ENCODE measurements at regions not wholly inside any gene's neighbourhood (a gene's known extent, or its start where the extent isn't known, plus 50 kb on each side); places are given as distances from the start of the nearest gene placed in this dataset.
"Not testable (repeated sequence)": the region's sequence is repeated elsewhere in the genome, so short reads cannot be mapped to it uniquely, and the experiment has no call there.

DNA sequence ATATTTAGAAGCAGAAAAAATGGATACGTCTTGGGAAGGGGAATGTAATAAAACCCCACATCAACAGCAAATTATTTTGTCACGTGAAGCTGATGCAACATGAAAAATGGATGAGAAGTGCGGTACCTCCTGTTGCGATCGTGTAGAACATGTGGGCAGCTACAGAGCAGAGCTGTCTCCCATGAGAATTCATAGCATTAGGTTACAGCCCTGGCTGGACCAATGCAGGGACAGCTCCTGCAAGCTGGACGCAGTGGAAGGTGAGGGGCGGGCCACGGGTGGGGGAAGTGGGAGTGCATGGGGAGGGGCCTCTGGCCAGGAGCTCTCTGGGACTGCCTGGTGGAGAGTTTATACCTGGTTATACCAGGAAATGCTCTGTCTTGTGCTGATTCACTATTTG, 120.3 kb downstream of the GATA3 start:
- no peak for DNase-seq

DNA sequence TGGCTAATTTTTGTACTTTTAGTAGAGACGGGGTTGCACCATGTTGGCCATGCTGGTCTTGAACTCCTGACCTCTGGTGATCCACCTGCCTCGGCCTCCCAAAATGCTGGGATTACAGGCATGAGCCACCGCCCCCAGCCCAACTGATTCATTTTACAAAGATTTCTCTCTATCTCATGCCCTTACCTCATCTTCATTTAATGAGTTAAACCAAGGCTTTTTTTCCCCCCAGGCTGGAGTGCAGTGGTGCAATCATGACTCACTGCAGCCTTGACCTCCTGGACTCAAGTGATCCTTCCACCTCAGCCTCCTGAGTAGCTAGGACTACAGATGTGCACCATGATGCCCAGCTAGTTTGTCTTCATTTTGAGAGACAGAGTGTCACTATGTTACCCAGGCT, 123.0 kb downstream of the GATA3 start:
- not testable (repeated sequence) for DNase-seq

- DNase-seq: not testable (repeated sequence)
Measured at GRCh38 chr10:8179773-8180172, 125.3 kb downstream of the GATA3 start.

DNA sequence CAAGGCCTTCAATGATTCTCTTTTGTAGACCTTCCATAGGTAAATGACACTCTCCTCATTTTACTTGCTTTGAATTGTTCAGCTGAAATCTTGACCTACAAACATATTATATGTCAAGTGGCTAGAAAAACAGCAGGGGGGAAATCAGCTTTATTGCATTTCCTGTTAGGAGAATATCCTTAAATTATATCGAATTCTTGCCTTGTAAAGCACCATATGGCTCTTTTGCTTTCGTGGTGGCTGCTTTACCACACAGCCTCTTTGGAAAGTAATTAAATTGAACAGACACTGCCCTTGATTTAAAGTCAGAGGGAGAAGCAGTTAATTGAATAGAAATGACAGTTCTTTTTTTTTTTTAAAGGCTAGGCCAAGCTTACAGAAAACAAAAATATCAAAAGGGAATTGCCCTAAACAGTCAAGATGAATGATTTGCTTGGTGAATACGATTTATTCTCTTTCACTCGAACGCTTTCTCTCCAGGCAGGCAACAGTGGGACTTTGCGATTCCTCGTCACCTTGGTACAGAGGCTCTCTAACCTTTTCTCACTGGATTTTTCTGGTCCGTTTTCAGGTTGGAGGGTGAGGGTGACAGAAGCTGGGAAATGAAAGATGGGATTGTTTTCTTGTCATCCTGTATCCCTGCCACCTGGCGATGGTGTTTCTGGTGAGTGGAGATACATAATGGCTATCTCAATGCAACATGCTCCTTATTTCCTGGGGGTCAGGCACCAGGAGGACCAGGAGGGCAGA, 126.0 kb downstream of the GATA3 start:
- no peak for DNase-seq

- DNase-seq: no peak
Measured at GRCh38 chr10:8181496-8182157, 127.1 kb downstream of the GATA3 start.

DNA sequence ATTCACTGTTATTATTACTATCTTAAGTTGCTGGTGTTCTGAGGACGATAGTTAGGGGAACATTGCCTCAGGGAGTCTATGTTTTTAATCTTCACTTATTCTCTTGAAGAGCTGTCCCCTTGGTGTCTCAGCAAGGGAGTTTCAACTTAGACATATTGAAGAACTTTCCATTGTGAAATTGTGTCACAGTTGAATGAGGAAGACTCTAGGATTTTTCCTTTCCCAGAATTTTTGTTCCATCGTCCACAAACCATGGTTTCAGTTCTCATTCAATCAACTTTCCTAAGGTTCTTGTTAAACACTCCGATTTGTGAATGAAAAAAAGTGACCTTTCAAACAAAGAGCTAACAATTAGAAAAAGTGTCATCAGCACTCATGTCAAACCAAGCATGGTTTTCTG, 128.3 kb downstream of the GATA3 start:
- DNase-seq: no peak

- DNase-seq: no peak
Measured at GRCh38 chr10:8183241-8183704, 128.8 kb downstream of the GATA3 start.

- no peak for DNase-seq
Measured at GRCh38 chr10:8187171-8187666, 132.7 kb downstream of the GATA3 start.

DNA sequence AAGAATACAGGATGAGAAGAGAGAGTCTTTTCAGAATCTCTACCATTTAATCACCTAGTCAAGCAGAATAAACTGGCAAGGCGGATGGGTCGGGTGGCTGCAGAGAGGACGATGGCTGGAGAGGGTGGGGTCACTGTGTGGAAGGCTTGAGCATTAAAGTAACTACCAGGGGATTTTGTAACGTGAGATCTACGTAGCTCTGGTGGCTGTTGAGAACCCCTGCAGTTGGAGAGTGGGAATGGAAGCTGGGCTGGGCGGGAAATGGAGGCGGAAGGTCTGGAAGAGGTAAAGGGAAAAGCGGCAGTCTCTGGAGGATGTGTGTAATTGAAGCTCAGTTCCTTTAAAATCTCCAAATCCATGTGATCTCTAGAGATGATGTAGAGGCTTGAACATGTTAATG, 135.0 kb downstream of the GATA3 start:
- DNase-seq: no peak

DNA sequence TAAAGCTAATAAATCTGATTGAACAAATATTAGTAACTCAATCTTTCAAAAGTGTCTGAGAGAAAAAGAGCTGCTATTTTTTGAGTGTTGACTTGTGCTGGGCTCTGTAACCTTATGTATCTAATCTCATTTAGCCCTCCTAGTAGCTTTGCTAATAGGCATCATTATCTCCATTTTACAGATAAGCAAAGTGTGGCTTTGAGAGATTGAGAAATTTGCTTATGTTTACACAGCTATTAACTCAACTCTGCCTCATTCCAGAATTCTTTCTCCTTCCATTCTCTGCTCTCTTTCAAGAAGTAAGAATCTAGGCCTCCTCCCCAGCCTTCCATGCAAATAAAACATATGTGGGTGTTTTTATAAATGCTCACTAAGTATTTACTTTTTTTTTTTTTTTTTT, 137.8 kb downstream of the GATA3 start:
- no peak for DNase-seq

GRCh38 chr10:8193546-8193945, 139.1 kb downstream of the GATA3 start:
- DNase-seq: no peak

DNA sequence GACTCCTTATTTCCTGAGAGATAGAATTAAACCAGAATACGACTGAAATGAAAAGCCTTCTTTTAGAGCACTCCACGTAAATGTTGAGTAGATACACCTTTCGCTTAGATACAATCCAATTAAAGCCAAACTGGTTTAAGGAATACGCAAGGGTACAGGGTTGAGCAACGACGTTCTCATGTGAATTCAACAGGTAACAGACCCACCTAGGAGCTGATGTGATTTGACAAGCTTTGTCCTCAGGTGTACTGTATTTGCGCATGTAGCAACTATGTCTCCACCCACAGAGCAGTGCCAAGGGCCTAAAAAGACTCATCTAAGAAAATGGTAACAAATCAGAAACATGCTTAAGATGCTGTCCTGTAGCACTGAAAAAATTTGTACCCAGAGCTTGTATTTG, 139.6 kb downstream of the GATA3 start:
- no peak for DNase-seq

GRCh38 chr10:8206882-8207281, 152.4 kb downstream of the GATA3 start:
- no peak for DNase-seq

- DNase-seq: no peak
Measured at GRCh38 chr10:8211631-8212030, 157.1 kb downstream of the GATA3 start.

GRCh38 chr10:8213735-8214134, 159.2 kb downstream of the GATA3 start:
- DNase-seq: no peak

GRCh38 chr10:8214587-8214986, 160.1 kb downstream of the GATA3 start:
- no peak for DNase-seq

DNA sequence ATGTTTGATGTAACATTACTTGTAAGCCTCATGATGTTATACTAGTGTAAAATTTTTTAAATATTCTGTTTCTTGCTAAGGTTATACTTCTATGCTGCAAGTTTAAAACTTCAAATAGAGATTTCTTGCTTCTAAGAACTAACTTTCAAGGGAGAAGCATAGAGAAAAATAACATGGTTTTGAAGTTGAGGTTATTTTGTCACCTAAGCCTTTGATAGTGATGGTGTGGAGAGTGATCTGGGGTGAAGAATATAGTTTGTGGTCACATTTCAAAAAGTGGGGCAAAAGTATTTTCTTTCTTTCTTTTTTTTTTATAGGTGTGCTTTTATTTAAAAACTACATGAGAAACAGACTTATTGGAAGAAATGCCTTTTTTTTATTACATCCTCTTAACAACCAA, 162.4 kb downstream of the GATA3 start:
- DNase-seq: no peak

GRCh38 chr10:8221451-8221850, 167.0 kb downstream of the GATA3 start:
- no peak for DNase-seq

- DNase-seq: no peak
Measured at GRCh38 chr10:8224591-8224990, 170.1 kb downstream of the GATA3 start.

GRCh38 chr10:8225187-8225586, 170.7 kb downstream of the GATA3 start:
- DNase-seq: no peak

GRCh38 chr10:8227246-8227645, 172.8 kb downstream of the GATA3 start:
- DNase-seq: no peak

DNA sequence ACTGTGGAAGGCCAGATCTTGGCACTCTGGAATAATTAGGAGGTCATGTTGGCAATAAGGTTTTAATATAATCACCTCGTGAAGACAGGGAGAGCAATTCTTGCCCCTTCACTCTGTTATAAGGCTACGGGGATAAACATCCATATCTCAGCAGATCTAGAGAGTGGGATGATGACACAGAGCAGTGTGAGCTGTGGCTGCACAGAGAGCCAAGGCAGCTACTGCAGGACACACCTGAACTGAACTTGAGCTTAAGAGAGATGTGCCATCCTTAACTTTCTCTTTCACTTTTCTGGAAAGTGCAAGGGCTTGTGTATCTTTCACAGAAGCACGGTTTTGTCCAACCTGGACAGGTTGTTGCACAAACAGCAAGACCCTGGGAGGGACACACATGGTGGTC, 174.7 kb downstream of the GATA3 start:
- DNase-seq: no peak

DNA sequence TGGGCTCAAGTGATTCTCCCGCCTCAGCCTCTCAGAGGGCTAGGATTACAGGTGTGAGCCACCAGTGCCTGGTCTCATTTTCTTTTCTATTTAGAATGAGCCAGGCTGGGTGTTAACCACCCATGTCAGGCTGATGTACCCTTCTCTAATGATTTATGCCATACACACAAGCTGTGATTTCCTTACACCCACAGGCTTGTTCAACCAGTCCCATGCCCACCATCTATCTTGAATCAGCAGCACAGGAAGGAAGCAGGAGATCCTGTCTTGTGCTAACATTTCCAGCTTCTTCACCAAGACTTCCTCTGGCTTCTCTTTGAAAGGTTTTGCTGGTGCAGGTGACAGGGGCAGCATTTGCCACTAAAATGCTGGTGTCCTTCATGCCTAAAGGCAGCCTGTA, 176.4 kb downstream of the GATA3 start:
- DNase-seq: no peak

- DNase-seq: no peak
Measured at GRCh38 chr10:8233049-8233448, 178.6 kb downstream of the GATA3 start.

All from COR-L47 (cell line).